ENCODE measurements at regions not wholly inside any gene's neighbourhood (a gene's known extent, or its start where the extent isn't known, plus 50 kb on each side); places are given as distances from the start of the nearest gene placed in this dataset.
"Not testable (repeated sequence)": the region's sequence is repeated elsewhere in the genome, so short reads cannot be mapped to it uniquely, and the experiment has no call there.

DNA sequence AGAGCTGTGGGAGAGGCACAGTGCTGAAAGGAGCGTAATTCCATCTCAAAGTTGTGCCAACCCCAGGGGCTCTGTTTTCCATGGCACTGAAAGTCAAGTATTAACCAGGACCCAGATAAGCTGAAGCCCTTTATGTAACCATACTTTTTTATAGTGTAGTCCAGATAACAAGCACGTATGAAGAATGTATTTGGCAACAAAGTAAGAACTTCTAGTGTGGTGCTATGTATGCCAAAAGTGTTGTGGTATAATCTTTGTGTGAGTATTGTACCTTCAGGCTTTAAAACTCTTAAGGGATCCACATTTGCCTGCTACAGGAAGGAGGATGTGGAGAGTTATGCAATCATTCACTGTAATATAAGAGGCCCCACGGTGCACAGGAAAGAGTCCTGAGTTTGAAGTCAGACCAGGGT lies 129.4 kb downstream of the IBTK start:
- no peak overlapping the region for H3K4me3 ChIP-seq (ENCODE audit: low read depth, low read length)
- H3K36me3 ChIP-seq (ENCODE audit: control insufficient read depth, insufficient read depth, low read length): no peaks in the 10 kb centered on the region
- TF ChIP-seq, protein P1, sequence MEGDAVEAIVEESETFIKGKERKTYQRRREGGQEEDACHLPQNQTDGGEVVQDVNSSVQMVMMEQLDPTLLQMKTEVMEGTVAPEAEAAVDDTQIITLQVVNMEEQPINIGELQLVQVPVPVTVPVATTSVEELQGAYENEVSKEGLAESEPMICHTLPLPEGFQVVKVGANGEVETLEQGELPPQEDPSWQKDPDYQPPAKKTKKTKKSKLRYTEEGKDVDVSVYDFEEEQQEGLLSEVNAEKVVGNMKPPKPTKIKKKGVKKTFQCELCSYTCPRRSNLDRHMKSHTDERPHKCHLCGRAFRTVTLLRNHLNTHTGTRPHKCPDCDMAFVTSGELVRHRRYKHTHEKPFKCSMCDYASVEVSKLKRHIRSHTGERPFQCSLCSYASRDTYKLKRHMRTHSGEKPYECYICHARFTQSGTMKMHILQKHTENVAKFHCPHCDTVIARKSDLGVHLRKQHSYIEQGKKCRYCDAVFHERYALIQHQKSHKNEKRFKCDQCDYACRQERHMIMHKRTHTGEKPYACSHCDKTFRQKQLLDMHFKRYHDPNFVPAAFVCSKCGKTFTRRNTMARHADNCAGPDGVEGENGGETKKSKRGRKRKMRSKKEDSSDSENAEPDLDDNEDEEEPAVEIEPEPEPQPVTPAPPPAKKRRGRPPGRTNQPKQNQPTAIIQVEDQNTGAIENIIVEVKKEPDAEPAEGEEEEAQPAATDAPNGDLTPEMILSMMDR (IDR thresholded peaks at IDR 0.05; ENCODE audit: insufficient read depth, low read depth, low read length): no peak
- ChIA-PET CTCF (interaction anchor here (1.4 kb wide), 1 partner anchor 10 kb away, joined by 3 read pairs; no protein-coding TSS in a partner anchor), POLR2A (no interaction called here)
- H3K27me3 ChIP-seq (ENCODE audit: control insufficient read depth, insufficient read depth, low read length): peaks cover 3% of the 10 kb centered on the region; the same call in 1 of the 2 replicates
- DNase-seq (ENCODE audit: low read depth): no peak

DNA sequence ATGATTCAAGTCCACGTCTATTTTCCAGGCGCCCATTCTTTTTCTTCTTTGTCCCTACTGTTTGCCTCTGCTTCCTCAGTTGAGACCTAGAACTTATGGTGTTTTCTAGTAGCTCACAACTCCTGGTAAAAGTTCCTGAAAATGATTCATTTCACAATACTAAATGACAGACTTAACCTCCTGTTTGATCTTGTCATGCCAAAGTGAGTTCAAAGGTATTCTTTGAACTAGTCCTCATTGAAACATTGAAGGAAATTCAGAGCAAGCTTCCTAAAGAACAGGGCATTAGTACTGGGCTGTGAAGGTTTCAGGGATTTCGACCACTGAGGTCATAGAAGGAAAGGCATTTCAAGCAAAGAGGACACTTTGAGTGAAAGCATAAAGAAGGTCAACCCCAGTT lies 132.8 kb downstream of the IBTK start:
- Histone ChIP-seq H3K27me3 (ENCODE audit: control insufficient read depth, insufficient read depth, low read length) (peaks cover 3% of the 10 kb centered on the region), H3K36me3 (ENCODE audit: control insufficient read depth, insufficient read depth, low read length) (no peaks in the 10 kb centered on the region), H3K4me3 (ENCODE audit: low read depth, low read length) (no peak overlapping the region)
- TF ChIP-seq, protein P1 (IDR thresholded peaks at IDR 0.05; ENCODE audit: insufficient read depth, low read depth, low read length): no peak
- CTCF ChIA-PET: no interaction called here
- no peak for DNase-seq (ENCODE audit: low read depth)
- POLR2A ChIA-PET: no interaction called here

DNA sequence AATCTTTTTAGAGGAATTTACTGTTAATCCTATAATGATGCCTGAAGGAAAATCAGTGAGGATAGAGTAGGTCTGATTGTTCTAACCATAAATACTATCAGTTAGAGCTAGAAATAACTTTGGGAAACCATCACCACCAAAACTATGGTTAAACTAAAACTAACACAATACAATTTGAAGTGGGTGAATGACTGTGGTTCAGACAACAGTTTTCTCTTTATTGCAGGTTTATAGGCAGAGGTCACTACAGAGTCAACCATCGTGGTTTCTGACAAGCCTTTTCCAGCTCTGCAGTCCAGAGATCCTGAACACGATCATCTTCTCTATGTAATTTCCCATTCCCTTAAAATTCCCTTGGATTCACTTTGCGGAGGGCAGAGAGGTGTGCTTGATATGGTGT lies 134.3 kb downstream of the IBTK start:
- TF ChIP-seq, protein P1 (IDR thresholded peaks at IDR 0.05; ENCODE audit: insufficient read depth, low read depth, low read length): no peak
- peak; percentile 6 for DNase-seq (ENCODE audit: low read depth)
- no peak overlapping the region for H3K4me3 ChIP-seq (ENCODE audit: low read depth, low read length)
- POLR2A ChIA-PET: no interaction called here
- H3K27me3 ChIP-seq (ENCODE audit: control insufficient read depth, insufficient read depth, low read length): peaks cover 3% of the 10 kb centered on the region
- no peaks in the 10 kb centered on the region for H3K36me3 ChIP-seq (ENCODE audit: control insufficient read depth, insufficient read depth, low read length)
- CTCF ChIA-PET: interaction anchor here (0.7 to 1.5 kb wide), 2 partner anchors 8 to 73 kb away, joined by 3 read pairs; no protein-coding TSS in a partner anchor

GRCh38 chr6:82111818-82112217 lies 135.7 kb downstream of the IBTK start:
- H3K4me3 ChIP-seq (ENCODE audit: low read depth, low read length): no peak overlapping the region
- peaks cover 3% of the 10 kb centered on the region for H3K27me3 ChIP-seq (ENCODE audit: control insufficient read depth, insufficient read depth, low read length)
- ChIA-PET CTCF (no interaction called here), POLR2A (no interaction called here)
- TF ChIP-seq, protein P1 (IDR thresholded peaks at IDR 0.05; ENCODE audit: insufficient read depth, low read depth, low read length): no peak
- no peaks in the 10 kb centered on the region for H3K36me3 ChIP-seq (ENCODE audit: control insufficient read depth, insufficient read depth, low read length)
- no peak for DNase-seq (ENCODE audit: low read depth)

DNA sequence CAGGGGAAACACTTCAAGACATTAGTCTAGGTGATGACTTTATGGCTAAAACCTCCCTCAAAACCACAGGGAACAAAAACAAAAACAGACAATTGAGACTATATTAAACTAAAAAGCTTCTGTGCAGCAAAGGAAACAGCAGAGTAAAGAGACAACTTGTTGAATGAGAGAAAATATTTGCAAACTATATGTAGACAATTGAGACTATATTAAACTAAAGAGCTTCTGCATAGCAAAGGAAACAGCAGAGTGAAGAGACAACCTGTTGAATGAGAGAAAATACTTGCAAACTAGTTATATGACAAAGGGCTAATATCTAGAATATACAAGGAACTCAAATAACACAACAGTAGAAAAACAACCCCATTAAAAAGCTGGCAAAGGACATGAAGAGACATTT lies 136.4 kb downstream of the IBTK start:
- CTCF ChIA-PET: no interaction called here

DNA sequence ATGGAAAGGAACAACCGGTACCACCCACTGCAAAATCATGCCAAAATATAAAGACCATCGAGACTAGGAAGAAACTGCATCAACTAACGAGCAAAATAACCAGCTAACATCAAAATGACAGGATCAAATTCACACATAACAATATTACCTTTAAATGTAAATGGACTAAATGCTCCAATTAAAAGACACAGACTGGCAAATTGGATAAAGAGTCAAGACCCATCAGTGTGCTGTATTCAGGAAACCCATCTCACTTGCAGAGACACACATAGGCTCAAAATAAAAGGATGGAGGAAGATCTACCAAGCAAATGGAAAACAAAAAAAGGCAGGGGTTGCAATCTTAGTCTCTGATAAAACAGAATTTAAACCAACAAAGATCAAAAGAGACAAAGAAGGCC lies 144.4 kb downstream of the IBTK start:
- CTCF ChIA-PET; POLR2A ChIA-PET; H3K27me3 ChIP-seq (ENCODE audit: control insufficient read depth, insufficient read depth, low read length); DNase-seq (ENCODE audit: low read depth); H3K36me3 ChIP-seq (ENCODE audit: control insufficient read depth, insufficient read depth, low read length); H3K4me3 ChIP-seq (ENCODE audit: low read depth, low read length): not testable (repeated sequence)

More for the DNA sequence above, 136.4 kb downstream of the IBTK start:
- Histone ChIP-seq H3K4me3 (ENCODE audit: low read depth, low read length) (no peak overlapping the region), H3K27me3 (ENCODE audit: control insufficient read depth, insufficient read depth, low read length) (peaks cover 3% of the 10 kb centered on the region), H3K36me3 (ENCODE audit: control insufficient read depth, insufficient read depth, low read length) (no peaks in the 10 kb centered on the region)
- POLR2A ChIA-PET: no interaction called here
- no peak for DNase-seq (ENCODE audit: low read depth)
- TF ChIP-seq, protein P1 (IDR thresholded peaks at IDR 0.05; ENCODE audit: insufficient read depth, low read depth, low read length): no peak

GRCh38 chr6:82101374-82102114 lies 146.0 kb downstream of the IBTK start:
- H3K36me3 ChIP-seq (ENCODE audit: control insufficient read depth, insufficient read depth, low read length); DNase-seq (ENCODE audit: low read depth); CTCF ChIA-PET; POLR2A ChIA-PET; H3K4me3 ChIP-seq (ENCODE audit: low read depth, low read length); H3K27me3 ChIP-seq (ENCODE audit: control insufficient read depth, insufficient read depth, low read length): not testable (repeated sequence)

DNA sequence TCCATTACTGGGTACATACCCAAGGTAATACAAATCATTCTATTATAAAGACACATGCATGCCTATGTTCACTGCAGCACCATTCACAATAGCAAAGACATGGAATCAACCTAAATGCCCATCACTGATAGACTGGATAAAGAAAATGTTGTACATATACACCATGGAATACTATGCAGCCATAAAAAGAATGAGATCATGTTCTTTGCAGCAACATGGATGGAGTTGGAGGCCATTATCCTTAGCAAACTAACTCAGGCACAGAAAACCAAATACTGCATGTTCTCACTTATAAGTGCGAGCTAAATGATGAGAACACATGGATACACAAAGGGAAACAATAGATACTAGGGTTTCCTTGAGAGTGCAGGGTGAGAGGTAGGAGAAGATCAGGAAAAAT lies 146.8 kb downstream of the IBTK start:
- POLR2A ChIA-PET; H3K27me3 ChIP-seq (ENCODE audit: control insufficient read depth, insufficient read depth, low read length); H3K4me3 ChIP-seq (ENCODE audit: low read depth, low read length); CTCF ChIA-PET; H3K36me3 ChIP-seq (ENCODE audit: control insufficient read depth, insufficient read depth, low read length); DNase-seq (ENCODE audit: low read depth): not testable (repeated sequence)
